ENCODE measurements at regions not wholly inside any gene's neighbourhood (a gene's known extent, or its start where the extent isn't known, plus 50 kb on each side); places are given as distances from the start of the nearest gene placed in this dataset.

GRCh38 chr2:30315391-30316063, 84.2 kb downstream of the LBH start:
- no peak for TF ChIP-seq MAX (IDR thresholded peaks at IDR 0.05)
- no peak for TF ChIP-seq TAF1 (IDR thresholded peaks at IDR 0.05; ENCODE audit: low read depth)
- no peak for TF ChIP-seq REST (IDR thresholded peaks at IDR 0.05; ENCODE audit: low read depth)
- no peak for TF ChIP-seq USF1 (IDR thresholded peaks at IDR 0.05)
- no peak for TF ChIP-seq EGR1 (IDR thresholded peaks at IDR 0.05)
- TF ChIP-seq RAD21 (IDR thresholded peaks at IDR 0.05; ENCODE audit: low read depth): no peak
- no peak for TF ChIP-seq TEAD4 (IDR thresholded peaks at IDR 0.05)
- TF ChIP-seq CEBPB (IDR thresholded peaks at IDR 0.05): no peak
- no peak for TF ChIP-seq YY1 (IDR thresholded peaks at IDR 0.05; ENCODE audit: low read depth)
- no peak for TF ChIP-seq FOXM1 (IDR thresholded peaks at IDR 0.05; ENCODE audit: borderline replicate concordance, low read depth)
- no peak for TF ChIP-seq CREB1 (IDR thresholded peaks at IDR 0.05; ENCODE audit: low read depth)
- no peak for TF ChIP-seq EP300 (IDR thresholded peaks at IDR 0.05; ENCODE audit: borderline replicate concordance)
- TF ChIP-seq NFIC (IDR thresholded peaks at IDR 0.05): no peak
